Fibroblast of peridontal ligament (primary cell): ENCODE measurements at regions not wholly inside any gene's neighbourhood (a gene's known extent, or its start where the extent isn't known, plus 50 kb on each side); places are given as distances from the start of the nearest gene placed in this dataset.

Experiments used
- DNase-seq: peaks from one replicate; pipeline ENCODE4 v3.0.0-alpha.2; 2010; ENCODE audit errors: extremely low read depth

- DNase-seq, result no peak
Observed at GRCh38 chr1:232682248-232682647, 52.3 kb upstream of the SIPA1L2 start.

- DNase-seq, result peak; percentile 17
Observed at GRCh38 chr1:232684371-232685105, 54.6 kb upstream of the SIPA1L2 start.

- DNase-seq, result no peak
Observed at GRCh38 chr1:232686346-232686745, 56.4 kb upstream of the SIPA1L2 start.

GRCh38 chr1:232687304-232687703 lies 57.4 kb upstream of the SIPA1L2 start:
- DNase-seq, result no peak

- no peak for DNase-seq
Observed at GRCh38 chr1:232687728-232688127, 57.8 kb upstream of the SIPA1L2 start.

- DNase-seq, result no peak
Observed at GRCh38 chr1:232688398-232688797, 58.5 kb upstream of the SIPA1L2 start.

- DNase-seq, result no peak
Observed at GRCh38 chr1:232689711-232690110, 59.8 kb upstream of the SIPA1L2 start.

GRCh38 chr1:232690285-232690935 lies 60.5 kb upstream of the SIPA1L2 start:
- peak; percentile 60 for DNase-seq

GRCh38 chr1:232694475-232694874 lies 64.5 kb upstream of the SIPA1L2 start:
- DNase-seq, result no peak

- no peak for DNase-seq
Observed at GRCh38 chr1:232695621-232696385, 65.9 kb upstream of the SIPA1L2 start.

- no peak for DNase-seq
Observed at GRCh38 chr1:232696466-232696865, 66.5 kb upstream of the SIPA1L2 start.

- no peak for DNase-seq
Observed at GRCh38 chr1:232697187-232697822, 67.4 kb upstream of the SIPA1L2 start.

- no peak for DNase-seq
Observed at GRCh38 chr1:232699814-232700213, 69.9 kb upstream of the SIPA1L2 start.

- DNase-seq, result no peak
Observed at GRCh38 chr1:232702911-232703310, 73.0 kb upstream of the SIPA1L2 start.

- DNase-seq, result no peak
Observed at GRCh38 chr1:232704256-232704655, 74.3 kb upstream of the SIPA1L2 start.

GRCh38 chr1:232704694-232705680 lies 75.1 kb upstream of the SIPA1L2 start:
- peak; percentile 82 for DNase-seq

GRCh38 chr1:232705815-232706575 lies 76.1 kb upstream of the SIPA1L2 start:
- DNase-seq, result no peak

- DNase-seq, result no peak
Observed at GRCh38 chr1:232707142-232707541, 77.2 kb upstream of the SIPA1L2 start.

- DNase-seq, result no peak
Observed at GRCh38 chr1:232709386-232709785, 79.5 kb upstream of the SIPA1L2 start.

- no peak for DNase-seq
Observed at GRCh38 chr1:232711996-232712395, 82.1 kb upstream of the SIPA1L2 start.
